BJ (cell line): ENCODE measurements at regions not wholly inside any gene's neighbourhood (a gene's known extent, or its start where the extent isn't known, plus 50 kb on each side); places are given as distances from the start of the nearest gene placed in this dataset.

Experiments
- CTCF ChIA-PET: fragments of 350-600 bp; formaldehyde crosslinking; extraction: SDS; loops from one replicate; lab custom pipeline; 2021; ENCODE audit warnings: antibody characterized with exemption, inconsistent platforms; lab: Yijun Ruan, JAX
- POLR2A ChIA-PET: fragments of 300-600 bp; sonication (Branson Sonifier 250); formaldehyde crosslinking; extraction: SDS; loops from one replicate; lab custom pipeline; 2021; ENCODE audit warnings: antibody characterized with exemption; lab: Charles Lee
- DNase-seq: peaks from one replicate; pipeline ENCODE4 v3.0.0-alpha.2; 2011; ENCODE audit warnings: low read depth
- H3K27me3 ChIP-seq: 2 replicates; pipeline ENCODE4 v1.6.0; 2011; ENCODE audit warnings: low read length; ENCODE audit not compliant: control insufficient read depth, insufficient read depth
- H3K36me3 ChIP-seq: 2 replicates; pipeline ENCODE4 v1.5.1; 2011; ENCODE audit warnings: low read length; ENCODE audit not compliant: control insufficient read depth, insufficient read depth
- H3K4me3 ChIP-seq: 2 replicates; pipeline ENCODE4 v1.5.1; 2011; ENCODE audit warnings: low read depth, mild to moderate bottlenecking, control low read depth, low read length
- CTCF ChIP-seq: IDR thresholded peaks from 2 replicates; pipeline ENCODE4 v1.5.1; 2011; ENCODE audit warnings: low read depth, mild to moderate bottlenecking, control low read depth, inconsistent platforms, low read length, moderate library complexity; ENCODE audit not compliant: insufficient read depth

- no peak for DNase-seq
- no peak for TF ChIP-seq CTCF
- Histone ChIP-seq H3K27me3 (no peaks in the 10 kb centered on the region), H3K4me3 (no peak overlapping the region), H3K36me3 (no peaks in the 10 kb centered on the region)
- POLR2A ChIA-PET = no interaction called here
- CTCF ChIA-PET = no interaction called here
These were observed 332.9 kb upstream of the ARRDC4 start for GRCh38 chr15:97627634-97628033.

GRCh38 chr15:97645758-97646157, 314.7 kb upstream of the ARRDC4 start:
- H3K36me3 ChIP-seq = no peaks in the 10 kb centered on the region
- CTCF ChIA-PET = no interaction called here
- POLR2A ChIA-PET = no interaction called here

DNA sequence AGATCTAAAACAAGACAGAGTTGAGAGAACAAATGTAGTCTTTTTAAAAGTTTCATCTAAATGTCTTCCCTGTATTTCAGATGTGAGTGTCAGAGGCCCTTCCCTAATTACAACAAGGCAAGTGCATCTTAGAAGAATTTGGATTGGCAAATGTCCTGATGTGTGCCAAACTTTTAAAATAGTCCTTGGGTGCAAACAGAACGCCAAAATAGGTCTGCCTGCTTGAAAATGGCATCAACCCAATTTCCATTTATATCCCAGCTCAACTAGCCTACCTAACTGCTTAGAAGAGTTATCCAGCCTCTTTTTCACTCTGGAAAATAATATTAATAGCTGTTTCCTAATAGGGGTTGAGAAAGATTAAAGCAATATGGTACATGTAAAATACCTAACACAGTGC, 311.8 kb upstream of the ARRDC4 start:
- no peaks in the 10 kb centered on the region for H3K27me3 ChIP-seq
- H3K4me3 ChIP-seq = no peak overlapping the region
- H3K36me3 ChIP-seq = no peaks in the 10 kb centered on the region
- TF ChIP-seq CTCF = no peak
- ChIA-PET POLR2A (no interaction called here), CTCF (interaction anchor here (0.5 kb wide), 1 partner anchor 15 kb away, joined by 3 read pairs; no protein-coding TSS in a partner anchor)
- DNase-seq = no peak

More at GRCh38 chr15:97645758-97646157, 314.7 kb upstream of the ARRDC4 start:
- H3K4me3 ChIP-seq = no peak overlapping the region
- no peak for TF ChIP-seq CTCF
- no peaks in the 10 kb centered on the region for H3K27me3 ChIP-seq
- no peak for DNase-seq

DNA sequence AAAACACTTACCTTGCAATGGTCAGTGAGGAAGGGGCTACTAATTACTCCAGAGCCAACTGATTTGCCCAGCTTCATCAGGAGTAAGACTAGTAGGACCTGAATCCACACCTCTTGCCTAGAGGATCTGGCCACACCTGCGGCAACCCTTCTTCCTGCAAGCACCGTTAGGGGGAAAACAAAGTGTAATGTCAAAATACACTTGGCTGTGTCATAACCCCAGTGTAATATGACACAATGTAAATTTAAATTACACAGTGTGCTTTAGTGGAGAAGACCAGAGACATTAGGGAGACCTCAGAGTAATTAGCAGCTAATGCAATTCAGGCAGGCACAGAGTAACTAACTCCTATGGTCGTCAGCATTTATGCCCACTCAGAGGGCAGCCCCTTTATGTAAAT, 308.5 kb upstream of the ARRDC4 start:
- CTCF ChIA-PET = no interaction called here
- Histone ChIP-seq H3K4me3 (no peak overlapping the region), H3K36me3 (no peaks in the 10 kb centered on the region), H3K27me3 (no peaks in the 10 kb centered on the region)
- TF ChIP-seq CTCF = no peak
- POLR2A ChIA-PET = no interaction called here
- no peak for DNase-seq

DNA sequence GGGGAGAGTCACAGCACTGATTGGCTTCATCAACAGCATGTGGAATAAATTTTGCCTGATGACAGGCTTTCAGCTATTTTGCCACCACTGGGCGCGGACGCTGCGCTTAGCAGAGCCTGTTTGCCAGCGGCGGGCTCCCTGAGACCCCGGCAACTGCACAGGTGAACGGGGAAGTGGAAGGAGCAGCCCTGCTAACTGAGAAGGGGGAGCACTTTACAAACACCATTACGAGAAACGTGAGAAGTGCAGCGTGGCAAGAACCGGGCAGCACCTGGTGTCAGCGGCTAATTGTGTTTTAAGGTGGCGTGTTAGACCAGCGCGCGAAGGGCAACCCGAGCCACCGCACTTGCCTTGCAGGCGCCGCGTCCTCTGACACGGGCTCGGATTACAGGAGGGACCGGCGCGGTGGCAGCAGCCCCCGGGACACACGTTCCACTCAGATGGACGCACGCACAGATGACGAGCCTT, 307.8 kb upstream of the ARRDC4 start:
- TF ChIP-seq CTCF = no peak
- no peak overlapping the region for H3K4me3 ChIP-seq
- no peak for DNase-seq
- POLR2A ChIA-PET = no interaction called here
- CTCF ChIA-PET = no interaction called here
- H3K27me3 ChIP-seq = no peaks in the 10 kb centered on the region
- H3K36me3 ChIP-seq = no peaks in the 10 kb centered on the region
